ENCODE measurements at regions not wholly inside any gene's neighbourhood (a gene's known extent, or its start where the extent isn't known, plus 50 kb on each side); places are given as distances from the start of the nearest gene placed in this dataset.

GRCh38 chr10:83165265-83165664 lies 974.0 kb upstream of the GHITM start:
- no peak for DNase-seq (ENCODE audit: low read depth)

- peak; percentile 24 for DNase-seq (ENCODE audit: low read depth)
These were observed 973.0 kb upstream of the GHITM start for GRCh38 chr10:83166344-83166743.

DNA sequence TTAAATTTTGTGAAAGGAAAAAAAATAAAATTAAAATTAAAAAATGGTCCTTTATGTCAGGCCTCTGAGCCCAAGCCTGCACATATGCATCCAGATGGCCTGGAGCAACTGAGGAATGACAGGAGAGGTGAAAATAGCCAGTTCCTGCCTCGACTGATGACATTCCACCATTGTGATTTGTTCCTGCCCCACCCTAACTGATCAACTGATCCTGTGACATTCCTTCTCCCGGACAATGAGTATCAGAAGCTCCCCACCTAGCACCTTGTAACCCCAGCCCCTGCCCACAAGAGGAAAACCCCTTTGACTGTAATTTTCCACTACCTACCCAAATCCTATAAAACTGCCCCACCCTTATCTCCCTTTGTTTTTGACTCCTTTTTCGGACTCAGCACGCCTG lies 972.2 kb upstream of the GHITM start:
- DNase-seq (ENCODE audit: low read depth), result no peak

DNA sequence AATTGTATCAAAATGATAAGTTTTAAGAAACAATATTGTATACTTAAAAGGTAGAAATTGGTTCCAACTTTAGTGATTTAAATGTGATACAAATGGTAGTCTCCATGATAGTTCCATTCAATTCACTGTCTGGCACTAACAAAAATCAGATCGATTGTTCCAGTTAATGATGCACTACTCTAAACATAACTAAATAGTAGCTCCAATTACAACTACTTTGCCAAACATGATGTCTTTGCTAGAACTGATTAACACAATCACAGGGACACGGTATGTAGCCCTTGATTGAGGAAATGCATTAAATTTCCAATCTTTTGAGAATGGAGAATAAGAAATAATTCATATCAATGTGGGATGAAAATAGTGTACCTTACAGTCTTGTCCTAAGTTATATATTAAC lies 962.4 kb upstream of the GHITM start:
- DNase-seq (ENCODE audit: low read depth), result no peak

DNA sequence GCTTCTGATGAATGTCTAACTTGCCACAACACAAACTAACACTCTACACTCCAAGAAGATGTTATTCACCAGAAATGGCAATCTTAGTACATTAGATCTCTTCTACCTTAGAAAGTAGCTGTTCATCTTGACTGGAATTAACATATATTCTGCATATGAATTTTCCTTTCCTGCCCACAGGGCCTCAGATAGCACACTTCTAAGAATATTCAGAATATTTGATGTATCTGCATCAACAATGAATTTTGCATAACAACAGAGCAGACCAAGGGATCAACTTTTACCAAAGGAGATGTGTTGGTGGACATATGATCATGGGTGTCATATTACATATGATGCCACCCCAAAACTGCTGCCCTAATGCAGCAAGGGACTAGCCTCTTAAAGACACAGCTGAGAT lies 960.8 kb upstream of the GHITM start:
- no peak for DNase-seq (ENCODE audit: low read depth)

- DNase-seq (ENCODE audit: low read depth), result no peak
These were observed 959.9 kb upstream of the GHITM start for GRCh38 chr10:83179371-83179770.

DNA sequence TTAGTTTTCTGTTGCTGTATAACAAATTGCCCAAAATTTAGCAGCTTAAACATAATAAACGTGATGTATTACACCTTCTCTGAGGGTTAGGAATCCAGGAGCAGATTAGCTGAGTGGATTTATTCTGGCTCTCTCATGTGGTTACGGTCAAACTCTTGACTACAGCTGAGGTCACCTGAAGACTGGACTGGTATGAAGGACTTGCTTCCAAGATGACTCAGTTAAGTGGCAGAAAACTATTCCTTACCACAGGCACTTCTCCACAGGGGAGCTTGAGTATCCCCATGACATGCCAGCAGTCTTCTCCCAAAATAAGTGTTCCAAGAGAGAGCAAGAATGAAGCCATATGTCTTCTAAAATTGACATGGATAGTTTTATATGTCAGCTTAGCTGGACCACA lies 957.2 kb upstream of the GHITM start:
- peak; percentile 33 for DNase-seq (ENCODE audit: low read depth)

- DNase-seq (ENCODE audit: low read depth), result peak; percentile 3
These were observed 954.7 kb upstream of the GHITM start for GRCh38 chr10:83184641-83185040.

DNA sequence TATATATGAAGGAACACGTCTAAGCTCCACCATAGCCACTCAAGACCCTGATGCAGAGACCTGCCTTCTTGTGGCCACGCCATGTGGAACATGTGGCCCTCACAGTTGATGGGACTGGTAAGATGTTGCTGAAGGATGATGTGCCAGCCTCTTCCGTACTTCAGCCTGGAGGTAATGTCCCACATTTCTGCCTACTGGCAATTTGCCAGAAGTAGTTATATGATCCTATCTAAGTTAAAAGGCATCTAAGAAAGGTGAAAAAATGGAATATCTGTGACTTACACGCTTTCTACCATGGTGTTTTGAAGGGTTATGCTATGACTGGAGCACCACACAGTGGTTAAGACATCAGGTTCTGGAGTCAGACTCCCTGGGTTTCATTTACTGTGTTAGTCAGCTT lies 948.7 kb upstream of the GHITM start:
- DNase-seq (ENCODE audit: low read depth), result no peak

DNA sequence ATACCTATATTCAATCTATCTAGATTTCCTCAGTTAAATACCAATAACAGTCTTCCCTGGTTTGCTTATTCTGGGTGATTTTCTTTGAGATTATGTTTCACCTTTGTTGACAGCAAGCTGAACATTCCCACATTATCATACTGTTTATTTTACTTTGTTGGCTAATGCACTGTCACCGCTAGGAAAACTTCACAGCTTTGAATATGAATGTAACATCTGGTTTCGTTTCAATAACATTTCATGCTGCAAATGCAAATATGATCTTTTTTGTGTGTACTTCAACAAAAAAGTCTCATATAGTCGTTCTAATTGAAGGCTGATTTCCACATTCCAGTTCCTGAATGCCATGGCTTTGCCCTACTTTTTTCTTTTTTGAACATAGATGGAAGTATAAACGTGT lies 946.3 kb upstream of the GHITM start:
- no peak for DNase-seq (ENCODE audit: low read depth)

GRCh38 chr10:83195021-83195420 lies 944.3 kb upstream of the GHITM start:
- DNase-seq (ENCODE audit: low read depth), result no peak

DNA sequence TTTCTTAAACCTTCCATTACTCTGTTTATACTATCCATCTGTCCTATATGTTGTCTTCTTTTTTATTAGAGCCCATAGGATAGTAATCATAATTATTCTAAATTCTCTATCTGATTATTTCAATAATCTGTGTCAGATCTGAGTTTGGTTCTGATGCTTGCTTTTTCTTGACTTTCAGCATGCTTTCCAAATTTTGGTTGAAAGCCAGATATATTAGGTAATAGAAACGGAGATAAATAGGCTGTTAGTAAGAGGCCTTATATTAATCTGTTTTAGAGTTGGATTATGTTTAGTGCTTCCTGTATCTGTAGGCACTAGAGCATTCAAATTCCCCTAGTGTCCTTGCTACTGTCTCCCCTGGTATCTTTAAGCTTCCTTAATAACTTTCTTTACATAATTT lies 939.9 kb upstream of the GHITM start:
- DNase-seq (ENCODE audit: low read depth), result no peak

- DNase-seq (ENCODE audit: low read depth), result no peak
These were observed 933.4 kb upstream of the GHITM start for GRCh38 chr10:83205861-83206260.

GRCh38 chr10:83212632-83213334 lies 926.5 kb upstream of the GHITM start:
- peak; percentile 76 for DNase-seq (ENCODE audit: low read depth)

DNA sequence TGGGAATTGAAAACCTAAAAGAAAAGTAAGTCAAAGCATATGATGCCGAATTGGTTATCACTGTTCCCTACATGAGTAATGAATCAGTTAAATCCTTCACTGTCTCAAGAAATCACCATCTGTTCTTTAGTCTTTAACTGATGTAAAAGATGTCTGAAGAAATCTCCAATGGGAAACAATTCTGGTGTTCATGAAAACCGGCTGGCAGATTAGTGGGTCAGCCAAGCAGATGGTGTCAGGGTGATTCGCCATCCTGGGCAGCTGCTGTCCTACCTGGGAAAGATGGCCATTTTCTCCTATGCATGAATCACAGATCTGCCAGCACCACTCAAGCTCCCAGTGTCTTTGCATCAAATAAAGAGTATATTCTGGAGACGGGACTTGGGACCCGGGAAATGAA lies 925.2 kb upstream of the GHITM start:
- peak; percentile 28 for DNase-seq (ENCODE audit: low read depth)

DNA sequence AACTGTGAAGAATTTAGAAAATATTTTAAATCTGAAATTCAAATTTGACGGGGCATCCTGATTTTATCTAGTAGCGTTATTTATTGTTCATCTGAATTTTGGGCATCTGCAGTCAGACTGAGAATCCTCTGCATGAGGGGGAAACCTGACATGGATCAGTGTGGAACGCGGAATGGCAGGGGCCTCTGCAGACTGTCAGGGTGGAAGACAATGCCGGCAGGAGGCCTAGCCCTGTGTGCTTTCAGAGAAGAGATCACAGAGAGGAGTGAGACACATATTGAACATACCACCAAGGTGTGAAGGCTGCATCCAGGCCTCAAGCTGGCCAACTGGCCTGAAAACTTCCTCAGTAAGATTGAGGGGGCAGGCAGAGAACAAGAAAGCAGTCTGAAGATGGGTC lies 921.1 kb upstream of the GHITM start:
- DNase-seq (ENCODE audit: low read depth), result no peak

DNA sequence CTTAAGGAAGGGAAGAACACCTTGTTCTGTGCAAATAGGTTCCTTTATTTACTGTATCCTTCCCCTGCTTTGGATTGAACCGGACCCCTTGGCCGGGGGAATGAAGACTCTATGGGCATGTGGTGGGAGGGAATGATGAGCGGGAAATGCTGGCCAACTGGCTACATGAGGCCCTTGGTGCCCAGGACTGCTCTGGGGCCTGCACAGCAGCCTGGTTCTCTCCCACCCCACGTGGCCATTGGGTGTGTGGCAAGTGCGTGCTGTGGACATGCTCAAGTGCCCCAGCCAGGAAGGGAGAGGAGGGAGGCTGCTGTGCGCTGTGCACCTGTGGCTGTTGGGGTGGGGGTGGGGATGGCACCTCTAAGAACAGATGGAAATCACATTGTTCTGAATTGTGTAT lies 917.0 kb upstream of the GHITM start:
- DNase-seq (ENCODE audit: low read depth), result no peak

- DNase-seq (ENCODE audit: low read depth), result peak; percentile 31
These were observed 916.2 kb upstream of the GHITM start for GRCh38 chr10:83222832-83223742.

DNA sequence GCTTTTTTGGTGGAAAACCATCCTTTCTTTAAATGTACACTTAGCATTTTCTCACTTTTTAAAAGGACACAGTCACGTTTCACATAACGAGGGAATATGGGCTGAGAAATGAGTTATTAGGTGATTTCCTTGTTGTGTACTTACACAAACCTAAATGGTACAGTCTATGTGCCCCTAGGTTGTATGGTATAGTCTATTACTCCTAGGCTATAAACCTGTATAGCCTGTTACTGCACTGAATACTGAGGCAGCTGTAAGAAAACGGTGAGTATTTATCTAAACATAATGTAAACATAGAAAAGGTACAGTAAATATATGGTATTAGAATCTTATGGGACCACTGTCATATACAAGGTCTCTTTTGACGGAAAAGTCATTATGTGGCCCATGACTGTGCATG lies 913.5 kb upstream of the GHITM start:
- DNase-seq (ENCODE audit: low read depth), result no peak

- no peak for DNase-seq (ENCODE audit: low read depth)
These were observed 909.3 kb upstream of the GHITM start for GRCh38 chr10:83229991-83230390.

GRCh38 chr10:83233691-83234090 lies 905.6 kb upstream of the GHITM start:
- DNase-seq (ENCODE audit: low read depth), result no peak

DNA sequence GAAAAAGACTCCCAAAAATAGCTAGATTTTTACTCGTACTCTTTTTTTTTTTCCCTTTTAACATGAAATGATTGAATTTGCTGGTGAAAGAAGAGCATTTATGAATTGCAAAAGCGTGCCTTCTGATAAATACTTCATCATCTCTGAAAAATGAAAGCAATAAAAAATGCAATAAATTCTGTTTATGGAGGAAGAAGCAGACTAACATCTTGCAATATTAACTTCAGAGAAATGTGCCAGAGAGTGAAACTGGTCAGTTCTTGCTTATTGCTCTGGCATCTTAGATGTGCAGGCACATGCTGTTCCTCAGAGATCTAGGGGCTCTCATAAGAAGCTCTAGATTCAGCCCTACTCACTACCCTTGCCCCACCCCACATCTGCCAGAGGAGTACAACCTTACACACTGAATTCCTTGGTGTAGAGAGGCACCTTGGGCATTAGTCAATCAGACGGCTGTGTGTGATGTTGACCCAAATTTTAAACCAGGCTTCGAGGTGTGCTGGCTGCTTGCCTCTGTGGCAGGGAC lies 891.1 kb upstream of the GHITM start:
- DNase-seq (ENCODE audit: low read depth), result no peak

DNA sequence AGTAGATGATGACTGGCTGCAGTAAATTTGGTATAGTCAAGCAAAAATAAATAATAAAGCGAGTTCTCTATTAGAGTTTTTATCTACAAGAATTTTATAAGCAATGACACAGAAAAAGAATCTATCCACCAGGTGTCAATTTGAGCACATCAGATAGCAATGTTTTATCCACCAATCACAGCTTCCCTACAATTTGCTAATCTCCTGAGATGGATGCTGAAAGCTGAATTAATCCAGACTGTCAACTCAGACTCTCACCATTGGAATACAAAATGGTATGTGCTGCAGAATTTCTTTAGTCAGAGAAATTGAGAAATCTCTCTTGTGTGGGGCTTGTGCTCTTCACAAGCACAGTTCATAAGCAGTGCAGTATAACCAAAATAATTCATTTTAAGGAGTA lies 888.9 kb upstream of the GHITM start:
- DNase-seq (ENCODE audit: low read depth), result no peak
